ENCODE measurements at regions not wholly inside any gene's neighbourhood (a gene's known extent, or its start where the extent isn't known, plus 50 kb on each side); places are given as distances from the start of the nearest gene placed in this dataset.

GRCh38 chr4:59644765-59645164 is 1555.4 kb upstream of the ADGRL3 start:
- TF ChIP-seq NBN (IDR thresholded peaks at IDR 0.05) (no peak), RFX5 (IDR thresholded peaks at IDR 0.05; ENCODE audit: low read depth, low read length) (no peak), RCOR1 (conservative IDR thresholded peaks at IDR 0.05; ENCODE audit: low read depth, low read length) (no peak), EZH2 (IDR thresholded peaks at IDR 0.05; ENCODE audit: borderline replicate concordance, control insufficient read depth, low read depth, low read length) (no peak), TAF1 (IDR thresholded peaks at IDR 0.05; ENCODE audit: borderline replicate concordance, low read depth, low read length) (no peak), ZNF592 (IDR thresholded peaks at IDR 0.05) (no peak), CEBPB (IDR thresholded peaks at IDR 0.05; ENCODE audit: borderline replicate concordance in 1 of 2, low read depth in 2 of 2, low read length in 2 of 2) (no peak), MXI1 (IDR thresholded peaks at IDR 0.05; ENCODE audit: low read depth, low read length) (no peak), CEBPZ (IDR thresholded peaks at IDR 0.05; ENCODE audit: low read depth, low read length) (no peak), ZNF384 (IDR thresholded peaks at IDR 0.05; ENCODE audit: borderline replicate concordance, low read depth, low read length) (no peak), POLR2A (IDR thresholded peaks at IDR 0.05; ENCODE audit: low read depth, low read length) (no peak), BCL11A (IDR thresholded peaks at IDR 0.05; ENCODE audit: low read depth, low read length) (no peak), GATAD2B (conservative IDR thresholded peaks at IDR 0.05; ENCODE audit: low read depth) (no peak), HDAC6 (IDR thresholded peaks at IDR 0.05; ENCODE audit: unreplicated experiment) (no peak)

All from GM12878 (cell line).